WI38 (cell line): ENCODE measurements at regions not wholly inside any gene's neighbourhood (a gene's known extent, or its start where the extent isn't known, plus 50 kb on each side); places are given as distances from the start of the nearest gene placed in this dataset.
"Not testable (repeated sequence)": the region's sequence is repeated elsewhere in the genome, so short reads cannot be mapped to it uniquely, and the experiment has no call there.

ENCODE experiments used
- H3K4me3 ChIP-seq: 2 replicates; pipeline ENCODE4 v1.5.1; 2011; ENCODE audit warnings: low read depth, mild to moderate bottlenecking, control low read depth, low read length
- CTCF ChIP-seq: IDR thresholded peaks from 2 replicates; pipeline ENCODE4 v1.5.1; 2012; ENCODE audit warnings: low read depth, mild to moderate bottlenecking, control low read depth, low read length

DNA sequence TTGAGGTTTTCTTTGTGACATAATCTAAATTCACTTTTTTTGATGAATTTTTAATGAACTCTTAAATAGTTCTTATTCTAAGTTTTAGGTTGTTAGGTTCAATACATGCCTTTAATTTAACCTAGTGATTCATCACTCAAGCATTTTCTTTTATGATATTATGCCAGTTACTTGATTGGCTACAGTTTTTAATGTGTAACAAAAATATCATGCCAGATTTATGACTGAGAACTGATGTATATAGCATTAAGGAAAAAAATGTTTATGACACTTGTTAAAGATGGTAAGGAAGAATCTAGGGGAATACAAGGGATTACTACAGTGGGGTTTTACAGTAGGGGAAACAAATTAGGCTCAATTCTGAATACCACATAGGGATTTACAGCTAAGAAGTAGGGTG, 103.1 kb downstream of the VGLL3 start:
- no peak for TF ChIP-seq CTCF

GRCh38 chr3:86880066-86880465, 110.9 kb downstream of the VGLL3 start:
- no peak overlapping the region for H3K4me3 ChIP-seq

More for the DNA sequence above, 103.1 kb downstream of the VGLL3 start:
- H3K4me3 ChIP-seq, result no peak overlapping the region

GRCh38 chr3:86876504-86877181, 114.3 kb downstream of the VGLL3 start:
- not testable (repeated sequence) for H3K4me3 ChIP-seq

More at GRCh38 chr3:86880066-86880465, 110.9 kb downstream of the VGLL3 start:
- no peak for TF ChIP-seq CTCF

DNA sequence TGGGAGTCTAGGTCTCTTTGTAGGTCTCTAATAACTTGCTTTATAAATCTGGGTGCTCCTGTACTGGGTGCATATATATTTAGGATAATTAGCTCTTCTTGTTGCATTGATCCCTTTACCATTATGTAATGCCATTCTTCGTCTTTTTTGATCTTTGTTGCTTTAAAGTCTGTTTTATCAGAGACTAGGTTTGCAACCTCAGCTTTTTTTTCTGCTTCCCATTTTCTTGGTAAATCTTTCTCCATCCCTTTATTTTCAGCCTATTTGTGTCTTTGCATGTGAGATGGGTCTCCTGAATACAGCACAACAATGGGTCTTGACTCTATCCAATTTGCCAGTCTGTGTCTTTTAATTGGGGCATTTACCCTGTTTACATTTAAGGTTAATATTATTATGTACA, 116.2 kb downstream of the VGLL3 start:
- H3K4me3 ChIP-seq, result not testable (repeated sequence)

DNA sequence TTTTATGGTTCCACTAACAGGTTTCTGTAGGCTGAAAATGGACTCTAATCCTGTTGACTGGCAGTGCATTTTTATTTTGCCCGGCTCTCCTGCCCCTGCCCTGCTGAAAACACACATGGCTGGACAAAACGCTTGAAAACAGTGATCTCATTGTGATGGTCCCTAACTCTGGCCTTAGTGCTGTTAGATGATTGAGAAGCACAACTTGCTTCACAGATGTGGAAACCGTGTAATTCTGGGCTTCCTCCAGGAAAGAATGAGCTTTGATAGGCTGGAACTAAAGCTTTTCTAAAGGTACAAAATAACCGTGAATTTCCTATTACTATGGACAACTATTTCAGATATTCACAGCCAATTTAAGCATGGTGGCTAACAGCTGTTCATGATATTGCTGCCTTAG, 121.4 kb downstream of the VGLL3 start:
- TF ChIP-seq CTCF, result no peak
- H3K4me3 ChIP-seq, result no peak overlapping the region

DNA sequence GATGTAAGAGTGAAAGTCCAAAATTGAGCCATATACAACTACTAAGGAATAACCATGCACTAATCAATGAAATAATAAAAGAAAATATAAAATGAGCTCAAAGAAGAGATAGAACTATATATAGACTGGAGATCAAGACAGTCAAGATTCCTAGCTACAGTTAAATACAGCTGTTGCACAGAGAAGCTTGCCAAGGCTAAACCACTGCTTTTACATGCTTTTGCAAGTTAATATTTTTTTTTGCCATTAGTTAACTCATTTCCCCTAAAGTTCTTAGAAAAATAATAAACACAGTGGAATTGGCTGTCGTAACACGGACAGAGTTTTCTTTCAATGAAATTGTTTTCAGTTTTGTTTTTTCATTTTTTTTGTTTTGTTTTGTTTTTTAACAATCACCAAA, 123.0 kb downstream of the VGLL3 start:
- H3K4me3 ChIP-seq, result no peak overlapping the region
- TF ChIP-seq CTCF, result no peak

DNA sequence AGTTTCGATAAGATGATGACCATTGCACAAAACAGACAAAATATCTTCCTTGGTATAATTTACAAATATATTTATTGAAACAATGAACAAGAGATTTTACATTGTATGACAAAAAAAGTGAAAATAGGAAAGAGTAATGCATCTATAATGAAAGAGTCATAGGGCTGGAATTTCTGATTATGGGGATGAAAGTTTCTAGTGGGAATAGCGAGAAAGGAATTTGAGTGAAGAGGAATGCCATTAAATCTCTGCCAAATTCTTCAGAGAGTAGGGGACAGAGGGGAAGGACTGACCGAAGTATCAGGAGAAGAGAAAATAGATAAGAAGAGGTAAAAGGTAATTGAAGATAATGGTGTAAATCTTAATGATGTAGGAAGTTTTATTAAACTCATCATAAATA, 125.4 kb downstream of the VGLL3 start:
- no peak for TF ChIP-seq CTCF
- H3K4me3 ChIP-seq, result no peak overlapping the region

DNA sequence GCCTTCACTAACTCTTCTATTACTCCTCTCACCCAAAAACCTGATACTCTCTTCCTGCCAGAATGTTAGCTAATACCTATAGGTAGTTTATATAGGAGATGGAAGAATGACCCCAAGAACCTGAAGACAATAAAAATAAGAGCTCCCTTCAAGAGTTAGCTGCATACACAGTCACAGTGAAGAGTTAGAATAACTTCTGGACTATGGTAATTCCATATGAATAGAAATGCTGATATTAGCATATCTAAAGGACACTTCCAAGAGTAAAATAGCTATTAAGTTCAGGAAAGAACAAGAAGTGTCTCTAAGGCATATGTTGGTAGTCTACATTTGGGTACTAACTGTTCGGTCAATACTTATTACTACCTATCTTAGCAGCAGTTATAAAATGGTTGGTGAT, 134.2 kb downstream of the VGLL3 start:
- H3K4me3 ChIP-seq, result no peak overlapping the region
- no peak for TF ChIP-seq CTCF
